ENCODE measurements at regions not wholly inside any gene's neighbourhood (a gene's known extent, or its start where the extent isn't known, plus 50 kb on each side); places are given as distances from the start of the nearest gene placed in this dataset.

GRCh38 chr6:9532621-9533557 lies 882.0 kb downstream of the TFAP2A start:
- no peak for TF ChIP-seq MAZ (IDR thresholded peaks at IDR 0.05; ENCODE audit: borderline replicate concordance, low read depth, low read length)
- no peak for TF ChIP-seq ELK1 (IDR thresholded peaks at IDR 0.05; ENCODE audit: borderline replicate concordance, low read depth, low read length)
- no peak for TF ChIP-seq MAFK (IDR thresholded peaks at IDR 0.05; ENCODE audit: low read depth, low read length)
- no peak for TF ChIP-seq RCOR1 (IDR thresholded peaks at IDR 0.05; ENCODE audit: insufficient replicate concordance, low read length)
- no peaks in the 10 kb centered on the region for H3K36me3 ChIP-seq (ENCODE audit: control insufficient read depth, insufficient read depth, low read length)
- H3K4me2 ChIP-seq (ENCODE audit: low read depth, low read length), result no peak overlapping the region
- no peak overlapping the region for H3K27ac ChIP-seq (ENCODE audit: insufficient read depth, low read length)
- ChIA-PET POLR2A (ENCODE audit: unreplicated experiment) (no interaction called here), CTCF (interaction anchor here (0.6 kb wide), 1 partner anchor 592 kb away, joined by 3 read pairs; no protein-coding TSS in a partner anchor)
- DNase-seq (no peak), ATAC-seq (ENCODE audit: low read depth) (no peak)
- H2AFZ ChIP-seq (replicated peaks; ENCODE audit: low read length, poor library complexity), result no peak overlapping the region
- no peak overlapping the region for H2BK15ac ChIP-seq (ENCODE audit: low read depth, low read length)
- no peak overlapping the region for H3K4ac ChIP-seq (ENCODE audit: low read depth, low read length)
- no peak overlapping the region for H2BK120ac ChIP-seq (ENCODE audit: low read depth, low read length)
- H4K8ac ChIP-seq (ENCODE audit: low read depth in 2 of 2, low read length in 2 of 2), result no peak overlapping the region
- H3K23ac ChIP-seq (ENCODE audit: low read depth, low read length), result no peak overlapping the region
- no peaks in the 10 kb centered on the region for H3K79me1 ChIP-seq (ENCODE audit: low read depth in 1 of 2, low read length in 2 of 2)
- intact Hi-C loops (cut with micrococcal nuclease), result no loop called here
- H3K9ac ChIP-seq (ENCODE audit: low read depth, low read length), result no peak overlapping the region
- H3K27me3 ChIP-seq (ENCODE audit: control insufficient read depth, insufficient read depth, low read length), result no peaks in the 10 kb centered on the region
- no peaks in the 10 kb centered on the region for H3K9me3 ChIP-seq (ENCODE audit: control insufficient read depth, insufficient read depth, low read length)
- no peak overlapping the region for H3K14ac ChIP-seq (replicated peaks; ENCODE audit: low read depth, low read length)
- H4K5ac ChIP-seq (ENCODE audit: low read depth, low read length), result no peak overlapping the region
- no peaks in the 10 kb centered on the region for H4K20me1 ChIP-seq (ENCODE audit: insufficient read depth, low read length)
- no peak overlapping the region for H2AK9ac ChIP-seq (replicated peaks; ENCODE audit: low read depth, low read length, poor library complexity)
- no peak overlapping the region for H4K91ac ChIP-seq (ENCODE audit: insufficient read depth, low read depth, low read length)
- H3K4me1 ChIP-seq (ENCODE audit: control insufficient read depth, insufficient read depth, low read length), result no peaks in the 10 kb centered on the region
- no peak overlapping the region for H2BK20ac ChIP-seq (ENCODE audit: low read depth, low read length)
- H2BK5ac ChIP-seq (ENCODE audit: low read depth, low read length, poor library complexity, severe bottlenecking), result no peak overlapping the region
- dilution Hi-C loops (cut with HindIII; ENCODE audit: low sequenced_read_pairs, unreplicated experiment), result no loop called here
- H3K4me3 ChIP-seq (ENCODE audit: insufficient read depth, low read depth, low read length), result no peak overlapping the region
- WGBS, 2 experiments (ENCODE audit: extremely low coverage in 2 of 2, insufficient read length in 1 of 2), result no CpG with 5 or more reads among the region's 3 CpGs
- H3K9me1 ChIP-seq (ENCODE audit: insufficient read depth, low read length), result no peaks in the 10 kb centered on the region
- H2AK5ac ChIP-seq (ENCODE audit: low read depth, low read length), result no peak overlapping the region
- BruUV-seq (replicated peaks), result no TSS peak
- in situ Hi-C loops (cut with MboI; ENCODE audit: low sequenced_read_pairs), result loop anchor here (25.0 kb wide), 2 partner anchors 546 to 879 kb away; partner anchors contain the start of gene TFAP2A
- no peak overlapping the region for H3K56ac ChIP-seq (ENCODE audit: extremely low read depth, insufficient read depth, low read length)
- H3K18ac ChIP-seq (ENCODE audit: low read depth, low read length), result no peak overlapping the region
